ENCODE measurements at regions not wholly inside any gene's neighbourhood (a gene's known extent, or its start where the extent isn't known, plus 50 kb on each side); places are given as distances from the start of the nearest gene placed in this dataset.

- Histone ChIP-seq H3K79me2 (ENCODE audit: insufficient read depth, low read depth) (no peaks in the 10 kb centered on the region), H3K9ac (no peak overlapping the region), H3K27me3 (ENCODE audit: insufficient read depth, low read depth) (no peaks in the 10 kb centered on the region), H3K4me3 (IDR thresholded peaks at IDR 0.05; ENCODE audit: insufficient read depth, low read depth, low read length) (no peak overlapping the region), H3K27ac (no peak overlapping the region), H2AFZ (ENCODE audit: low read depth) (no peak overlapping the region), H3K4me2 (no peak overlapping the region), H4K20me1 (ENCODE audit: insufficient read depth) (no peaks in the 10 kb centered on the region), H3K4me1 (ENCODE audit: low read depth, poor library complexity, severe bottlenecking) (peaks cover 23% of the 10 kb centered on the region), H3K36me3 (ENCODE audit: insufficient read depth) (no peaks in the 10 kb centered on the region)
- TF ChIP-seq CTCF (conservative IDR thresholded peaks at IDR 0.05; ENCODE audit: low read depth, low read length), result no peak
Measured at GRCh38 chr4:74630551-74630950, 163.8 kb downstream of the BTC start.

GRCh38 chr4:74631338-74631737 lies 163.0 kb downstream of the BTC start:
- Histone ChIP-seq H3K27ac (no peak overlapping the region), H3K4me2 (no peak overlapping the region)

DNA sequence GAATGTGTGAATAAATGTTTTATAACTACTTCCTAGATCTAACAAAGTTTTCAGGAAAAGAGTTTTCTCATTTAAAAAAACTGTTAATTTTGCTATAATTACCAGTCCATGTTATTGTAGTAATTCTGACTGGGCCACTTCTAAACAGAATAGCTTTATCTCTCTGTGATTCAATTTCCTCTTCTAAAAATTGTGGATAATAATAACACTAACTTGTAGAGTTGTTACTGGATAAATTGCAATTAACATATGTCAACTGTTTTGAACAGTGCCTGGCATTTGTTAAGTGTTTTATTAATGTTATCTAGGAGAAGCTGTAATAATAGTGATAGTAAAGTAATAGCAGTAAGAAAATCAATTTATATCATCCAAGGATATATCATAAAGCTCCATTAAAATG lies 162.3 kb downstream of the BTC start:
- no peak overlapping the region for H3K27ac ChIP-seq
- no peak overlapping the region for H3K9ac ChIP-seq
- H3K36me3 ChIP-seq (ENCODE audit: insufficient read depth), result no peaks in the 10 kb centered on the region
- H3K4me1 ChIP-seq (ENCODE audit: low read depth, poor library complexity, severe bottlenecking), result peaks cover 9% of the 10 kb centered on the region
- no peak overlapping the region for H2AFZ ChIP-seq (ENCODE audit: low read depth)
- H3K4me3 ChIP-seq (IDR thresholded peaks at IDR 0.05; ENCODE audit: insufficient read depth, low read depth, low read length), result no peak overlapping the region
- TF ChIP-seq CTCF (conservative IDR thresholded peaks at IDR 0.05; ENCODE audit: low read depth, low read length), result no peak
- no peak overlapping the region for H3K4me2 ChIP-seq
- H3K27me3 ChIP-seq (ENCODE audit: insufficient read depth, low read depth), result no peaks in the 10 kb centered on the region
- no peaks in the 10 kb centered on the region for H4K20me1 ChIP-seq (ENCODE audit: insufficient read depth)
- H3K79me2 ChIP-seq (ENCODE audit: insufficient read depth, low read depth), result no peaks in the 10 kb centered on the region

More at GRCh38 chr4:74631338-74631737, 163.0 kb downstream of the BTC start:
- H3K4me3 ChIP-seq (IDR thresholded peaks at IDR 0.05; ENCODE audit: insufficient read depth, low read depth, low read length), result no peak overlapping the region
- no peak overlapping the region for H2AFZ ChIP-seq (ENCODE audit: low read depth)
- no peak for TF ChIP-seq CTCF (conservative IDR thresholded peaks at IDR 0.05; ENCODE audit: low read depth, low read length)
- H3K79me2 ChIP-seq (ENCODE audit: insufficient read depth, low read depth), result no peaks in the 10 kb centered on the region
- H3K27me3 ChIP-seq (ENCODE audit: insufficient read depth, low read depth), result no peaks in the 10 kb centered on the region
- no peaks in the 10 kb centered on the region for H3K36me3 ChIP-seq (ENCODE audit: insufficient read depth)
- no peaks in the 10 kb centered on the region for H4K20me1 ChIP-seq (ENCODE audit: insufficient read depth)
- peaks cover 15% of the 10 kb centered on the region for H3K4me1 ChIP-seq (ENCODE audit: low read depth, poor library complexity, severe bottlenecking)
- H3K9ac ChIP-seq, result no peak overlapping the region

DNA sequence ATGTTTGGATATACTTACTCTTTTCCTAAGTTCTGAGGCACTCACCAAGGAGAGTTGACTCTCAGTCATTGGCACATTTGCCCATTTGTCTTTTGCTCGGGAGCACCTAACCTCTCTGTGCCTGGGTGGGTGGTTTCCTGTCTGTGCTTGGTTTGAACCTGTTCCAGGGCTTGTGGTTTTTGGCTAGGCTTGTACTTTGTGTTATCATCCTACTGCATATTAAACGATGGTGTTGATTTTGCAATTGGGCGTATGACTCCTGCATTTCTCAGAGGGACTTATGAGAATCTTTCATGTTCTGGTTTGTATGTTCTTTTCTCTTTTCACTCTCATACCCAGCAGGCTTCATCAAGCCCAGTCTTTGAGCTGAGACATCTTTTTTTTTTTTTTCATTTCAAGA lies 161.7 kb downstream of the BTC start:
- H3K27me3 ChIP-seq (ENCODE audit: insufficient read depth, low read depth), result no peaks in the 10 kb centered on the region
- no peaks in the 10 kb centered on the region for H3K36me3 ChIP-seq (ENCODE audit: insufficient read depth)
- no peak for TF ChIP-seq CTCF (conservative IDR thresholded peaks at IDR 0.05; ENCODE audit: low read depth, low read length)
- no peak overlapping the region for H2AFZ ChIP-seq (ENCODE audit: low read depth)
- H4K20me1 ChIP-seq (ENCODE audit: insufficient read depth), result no peaks in the 10 kb centered on the region
- H3K4me2 ChIP-seq, result no peak overlapping the region
- no peak overlapping the region for H3K4me3 ChIP-seq (IDR thresholded peaks at IDR 0.05; ENCODE audit: insufficient read depth, low read depth, low read length)
- peaks cover 9% of the 10 kb centered on the region for H3K4me1 ChIP-seq (ENCODE audit: low read depth, poor library complexity, severe bottlenecking)
- H3K79me2 ChIP-seq (ENCODE audit: insufficient read depth, low read depth), result no peaks in the 10 kb centered on the region
- H3K27ac ChIP-seq, result no peak overlapping the region
- no peak overlapping the region for H3K9ac ChIP-seq
